GM04503 (cell line): ENCODE measurements at regions not wholly inside any gene's neighbourhood (a gene's known extent, or its start where the extent isn't known, plus 50 kb on each side); places are given as distances from the start of the nearest gene placed in this dataset.

Experiments used
- DNase-seq: peaks from one replicate; pipeline ENCODE4 v3.0.0-alpha.2; 2012; ENCODE audit warnings: low read depth

GRCh38 chr16:52235186-52235585 lies 311.8 kb downstream of the TOX3 start:
- DNase-seq = no peak

DNA sequence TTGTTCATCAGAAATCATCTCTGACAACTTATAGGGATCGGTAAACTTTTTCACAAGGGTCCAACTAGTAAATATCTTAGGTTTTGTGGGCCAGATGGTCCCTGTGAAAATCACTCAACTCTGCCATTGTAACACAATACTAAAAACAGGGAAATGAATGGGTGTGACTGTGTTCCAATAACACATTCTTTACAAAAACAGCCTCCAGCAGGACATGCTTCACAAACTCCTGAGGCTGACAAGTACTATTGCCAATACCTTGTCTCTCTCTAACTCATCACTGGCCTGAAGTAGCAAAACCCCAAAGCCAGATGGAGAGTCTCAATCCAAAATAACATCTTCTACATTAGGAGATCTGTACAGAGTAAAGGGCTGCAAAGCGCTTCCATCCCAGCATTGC lies 312.3 kb downstream of the TOX3 start:
- DNase-seq = no peak

GRCh38 chr16:52229471-52229870 lies 317.5 kb downstream of the TOX3 start:
- DNase-seq = no peak

- DNase-seq = no peak
Observed at GRCh38 chr16:52227851-52228250, 319.1 kb downstream of the TOX3 start.

GRCh38 chr16:52212841-52213240 lies 334.1 kb downstream of the TOX3 start:
- DNase-seq = no peak

GRCh38 chr16:52209227-52209626 lies 337.7 kb downstream of the TOX3 start:
- no peak for DNase-seq

GRCh38 chr16:52203096-52203495 lies 343.8 kb downstream of the TOX3 start:
- DNase-seq = no peak

DNA sequence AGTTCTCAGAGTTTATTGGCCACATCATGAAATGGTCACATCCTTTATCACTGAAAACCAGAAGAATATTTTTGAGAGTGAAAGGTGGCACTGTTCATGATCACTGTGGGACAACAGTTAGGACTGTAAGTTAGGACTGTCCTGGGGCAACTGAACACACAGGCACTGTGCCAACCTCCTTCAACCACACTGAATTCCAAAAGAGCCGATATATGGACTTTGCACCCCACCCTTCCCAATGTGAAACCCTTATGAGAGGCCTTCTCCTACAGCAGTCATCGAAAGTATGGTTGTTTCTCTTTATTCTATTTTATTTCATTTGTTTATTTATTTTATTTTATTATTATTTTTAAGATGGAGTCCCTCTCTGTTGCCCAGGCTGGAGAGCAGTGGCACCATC lies 353.5 kb downstream of the TOX3 start:
- no peak for DNase-seq

DNA sequence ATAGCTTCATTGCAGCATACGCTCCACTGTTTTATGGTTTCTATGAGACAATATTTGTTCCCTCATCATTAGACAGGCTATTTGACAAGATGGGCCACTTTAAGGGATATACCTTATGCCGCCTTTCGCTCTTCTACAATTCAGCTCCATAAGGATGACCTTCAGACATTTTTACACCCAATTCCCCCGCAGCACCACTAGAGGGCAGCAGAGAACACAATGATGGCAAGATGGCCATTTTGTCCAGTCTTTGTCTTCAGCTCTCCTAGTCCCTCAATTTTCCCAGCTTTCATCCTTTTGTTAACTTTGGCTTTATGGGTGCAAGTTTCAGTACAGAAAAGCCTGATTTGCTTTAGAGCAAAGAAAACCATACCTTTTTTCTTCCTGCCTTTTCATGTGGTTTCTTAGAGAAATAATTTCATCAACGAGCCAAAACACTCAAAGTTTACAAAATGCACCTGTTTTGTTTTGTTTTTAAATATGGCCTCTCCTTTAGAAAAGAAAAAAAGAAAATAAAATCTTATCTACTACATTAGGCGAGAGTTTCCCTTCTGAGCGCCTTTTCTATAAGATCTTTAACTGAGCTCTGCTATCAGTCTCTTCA lies 355.3 kb downstream of the TOX3 start:
- DNase-seq = peak; percentile 4

- DNase-seq = no peak
Observed at GRCh38 chr16:52184336-52184735, 362.6 kb downstream of the TOX3 start.

GRCh38 chr16:52182840-52183239 lies 364.1 kb downstream of the TOX3 start:
- DNase-seq = no peak

GRCh38 chr16:52174168-52174567 lies 372.8 kb downstream of the TOX3 start:
- no peak for DNase-seq

DNA sequence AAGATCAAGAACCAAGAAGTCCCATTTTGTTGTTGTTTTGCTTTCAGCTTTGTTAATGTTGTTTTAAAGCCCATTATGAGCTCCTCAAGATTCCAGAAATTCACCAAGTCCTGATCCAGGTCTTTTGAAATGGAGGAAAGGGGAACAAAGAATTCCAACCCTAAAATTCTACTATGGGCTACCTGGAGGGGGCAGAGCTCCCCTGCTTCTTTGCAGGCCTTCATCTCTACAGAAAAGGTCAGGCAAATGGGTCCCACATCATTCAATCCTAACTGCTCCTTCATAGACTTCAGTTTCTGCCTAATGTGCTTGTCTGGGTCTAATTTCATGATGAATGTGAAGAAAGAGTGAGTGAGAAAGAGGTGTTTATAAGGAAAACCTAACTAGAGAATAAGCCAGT lies 375.5 kb downstream of the TOX3 start:
- DNase-seq = no peak

GRCh38 chr16:52167328-52167727 lies 379.6 kb downstream of the TOX3 start:
- DNase-seq = no peak

- no peak for DNase-seq
Observed at GRCh38 chr16:52165961-52166360, 381.0 kb downstream of the TOX3 start.

- no peak for DNase-seq
Observed at GRCh38 chr16:52149003-52149402, 397.9 kb downstream of the TOX3 start.

- DNase-seq = no peak
Observed at GRCh38 chr16:52141871-52142270, 405.1 kb downstream of the TOX3 start.

GRCh38 chr16:52128361-52128760 lies 418.6 kb downstream of the TOX3 start:
- DNase-seq = no peak

DNA sequence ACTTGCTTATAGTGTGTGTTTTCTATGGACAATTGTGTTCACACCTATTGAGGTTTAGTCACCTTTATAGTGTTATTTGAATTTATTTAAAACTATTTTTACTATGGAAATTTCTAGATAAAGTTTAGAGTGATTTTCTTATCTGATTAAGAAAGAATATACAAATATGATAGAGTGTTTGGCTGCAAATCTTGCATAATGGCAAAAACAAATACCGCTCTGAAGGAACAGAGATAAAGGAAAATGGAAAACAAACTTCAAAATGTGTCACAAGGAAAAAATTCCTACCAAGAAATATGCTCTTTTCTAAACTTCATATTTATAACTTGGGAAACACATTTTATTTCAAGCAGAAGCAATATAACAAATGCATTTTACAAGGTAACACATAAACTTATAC lies 423.1 kb downstream of the TOX3 start:
- DNase-seq = no peak

- DNase-seq = no peak
Observed at GRCh38 chr16:52123061-52123839, 423.7 kb downstream of the TOX3 start.

DNA sequence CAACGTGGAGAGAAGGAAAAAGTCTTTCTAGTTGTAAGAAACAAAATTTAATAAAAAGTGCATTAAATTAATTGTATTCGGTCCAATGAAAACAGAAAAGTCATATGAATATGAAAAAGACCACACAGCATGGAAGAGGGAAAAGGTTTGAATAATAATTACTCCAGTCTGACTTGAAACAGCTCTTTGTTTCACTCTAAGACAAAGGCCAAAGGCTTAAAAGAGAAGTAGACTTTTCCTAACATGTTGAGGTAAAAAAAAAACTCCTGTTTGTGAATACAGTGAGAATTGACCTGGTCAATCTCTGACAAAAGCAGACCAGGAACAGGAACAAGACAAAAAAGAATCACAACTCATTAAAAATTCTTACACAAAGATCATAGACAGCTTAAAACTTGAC lies 429.8 kb downstream of the TOX3 start:
- no peak for DNase-seq

DNA sequence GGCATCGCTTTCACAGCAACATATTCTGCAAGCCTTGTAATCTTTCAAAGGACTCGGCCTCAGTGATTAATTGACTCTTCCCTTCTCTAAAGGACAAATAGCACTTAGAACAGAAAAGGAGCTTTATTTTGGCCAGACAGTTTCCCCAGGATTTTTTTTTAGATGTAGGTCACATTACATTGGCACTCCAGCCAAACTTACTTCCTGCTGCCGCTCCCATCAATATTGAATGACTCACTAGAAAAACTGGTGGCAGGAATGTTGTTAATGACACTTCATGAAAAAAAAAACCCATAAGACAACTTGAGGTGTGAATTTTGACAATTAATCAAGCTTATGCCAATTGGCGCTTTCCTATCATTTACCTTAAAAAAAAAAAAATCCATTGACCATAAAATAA lies 432.6 kb downstream of the TOX3 start:
- no peak for DNase-seq

- DNase-seq = no peak
Observed at GRCh38 chr16:52113533-52114183, 433.3 kb downstream of the TOX3 start.
